Neutrophil (primary cell): ENCODE measurements at regions not wholly inside any gene's neighbourhood (a gene's known extent, or its start where the extent isn't known, plus 50 kb on each side); places are given as distances from the start of the nearest gene placed in this dataset.

ENCODE experiments used
- H3K27ac ChIP-seq: fragments of 200-600 bp; sonication (generic); 2 replicates; pipeline ENCODE4 v1.5.1; 2016; ENCODE audit warnings: mild to moderate bottlenecking, moderate library complexity
- H3K27me3 ChIP-seq: fragments of 200-600 bp; sonication (generic); 2 replicates; pipeline ENCODE4 v1.6.0; 2016; ENCODE audit warnings: mild to moderate bottlenecking
- H3K36me3 ChIP-seq: fragments of 200-600 bp; sonication (generic); 2 replicates; pipeline ENCODE4 v1.5.1; 2017
- H3K4me1 ChIP-seq, 2 experiments: fragments of 200-600 bp in 1 of 2; sonication (generic) in 1 of 2; 1 replicate in 1 of 2; 2 replicates in 1 of 2; pipeline versions ENCODE4 v1.5.1 to v1.6.1; 2013 to 2016; ENCODE audit warnings: low read depth in 1 of 2, low read length in 1 of 2, mild to moderate bottlenecking in 1 of 2, moderate library complexity in 1 of 2; ENCODE audit not compliant: control insufficient read depth in 1 of 2, insufficient read depth in 1 of 2
- H3K4me3 ChIP-seq, 2 experiments: fragments of 200-600 bp in 1 of 2; sonication (generic) in 1 of 2; 1 replicate in 1 of 2; 2 replicates in 1 of 2; pipeline ENCODE4 v1.5.1; 2013 to 2016; ENCODE audit warnings: low read depth in 1 of 2, low read length in 1 of 2, mild to moderate bottlenecking in 1 of 2, moderate library complexity in 1 of 2
- H3K9me3 ChIP-seq: fragments of 200-600 bp; sonication (generic); 2 replicates; pipeline ENCODE4 v1.5.1; 2016
- TF ChIP-seq, protein P1 (sequence below): fragments of 200-600 bp; sonication (generic); IDR thresholded peaks from 2 replicates; pipeline ENCODE4 v1.5.1; 2016; ENCODE audit warnings: antibody characterized with exemption

DNA sequence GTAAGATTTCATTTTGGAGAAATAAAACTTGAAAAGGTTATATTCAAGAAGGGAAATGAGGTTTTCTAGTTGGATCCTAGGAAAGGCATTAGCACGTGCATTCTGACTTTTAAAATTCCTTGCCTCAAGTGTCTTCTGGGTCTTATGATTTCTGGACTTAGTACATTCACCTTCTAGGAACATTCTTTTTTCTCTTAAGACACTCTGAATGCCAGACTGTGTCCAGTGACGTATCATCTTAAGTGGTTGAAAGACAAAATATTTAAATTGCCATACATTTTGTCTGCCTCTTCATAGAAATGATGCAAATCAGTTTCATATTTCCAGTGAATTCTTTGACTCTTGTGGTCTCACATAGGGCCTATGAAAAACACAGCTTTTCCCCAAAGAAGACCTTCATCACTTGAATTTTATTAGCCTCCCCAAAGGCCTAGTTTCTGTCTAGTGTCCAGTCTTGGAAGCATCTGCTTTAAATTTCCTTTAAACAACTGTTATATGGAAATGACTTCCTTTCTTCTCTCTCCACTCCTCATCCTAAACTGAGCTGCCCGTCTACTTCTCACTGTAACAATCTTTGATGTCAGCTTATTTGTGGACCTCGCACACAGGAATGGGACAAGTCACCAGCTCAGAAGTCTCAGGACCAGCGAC, 187.2 kb downstream of the HLX start:
- H3K9me3 ChIP-seq, result no peaks in the 10 kb centered on the region
- H3K36me3 ChIP-seq, result no peaks in the 10 kb centered on the region
- no peaks in the 10 kb centered on the region for H3K27me3 ChIP-seq
- peaks cover 45 to 50% of the 10 kb centered on the region in 2 experiments for H3K4me1 ChIP-seq
- H3K4me3 ChIP-seq, result no peak overlapping the region
- TF ChIP-seq, protein P1, sequence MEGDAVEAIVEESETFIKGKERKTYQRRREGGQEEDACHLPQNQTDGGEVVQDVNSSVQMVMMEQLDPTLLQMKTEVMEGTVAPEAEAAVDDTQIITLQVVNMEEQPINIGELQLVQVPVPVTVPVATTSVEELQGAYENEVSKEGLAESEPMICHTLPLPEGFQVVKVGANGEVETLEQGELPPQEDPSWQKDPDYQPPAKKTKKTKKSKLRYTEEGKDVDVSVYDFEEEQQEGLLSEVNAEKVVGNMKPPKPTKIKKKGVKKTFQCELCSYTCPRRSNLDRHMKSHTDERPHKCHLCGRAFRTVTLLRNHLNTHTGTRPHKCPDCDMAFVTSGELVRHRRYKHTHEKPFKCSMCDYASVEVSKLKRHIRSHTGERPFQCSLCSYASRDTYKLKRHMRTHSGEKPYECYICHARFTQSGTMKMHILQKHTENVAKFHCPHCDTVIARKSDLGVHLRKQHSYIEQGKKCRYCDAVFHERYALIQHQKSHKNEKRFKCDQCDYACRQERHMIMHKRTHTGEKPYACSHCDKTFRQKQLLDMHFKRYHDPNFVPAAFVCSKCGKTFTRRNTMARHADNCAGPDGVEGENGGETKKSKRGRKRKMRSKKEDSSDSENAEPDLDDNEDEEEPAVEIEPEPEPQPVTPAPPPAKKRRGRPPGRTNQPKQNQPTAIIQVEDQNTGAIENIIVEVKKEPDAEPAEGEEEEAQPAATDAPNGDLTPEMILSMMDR, result no peak
- no peak overlapping the region for H3K27ac ChIP-seq

DNA sequence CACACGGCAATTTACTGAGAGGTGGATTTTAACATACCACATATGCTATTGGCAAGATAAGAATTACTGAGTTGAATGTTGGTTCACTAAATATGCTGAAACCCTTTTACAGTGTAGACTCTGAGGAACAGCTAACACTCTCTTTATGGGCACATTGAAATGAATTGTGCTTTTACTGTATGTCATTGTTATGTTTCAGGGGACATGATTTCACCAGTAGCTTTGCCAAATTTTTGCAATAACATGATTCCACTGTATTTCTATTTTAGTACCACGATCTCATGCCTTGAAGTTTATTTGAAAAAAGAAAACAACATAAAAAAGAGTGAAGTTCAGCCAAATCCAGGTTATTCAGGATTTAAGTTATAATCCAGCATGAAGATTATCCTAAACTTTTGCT, 188.5 kb downstream of the HLX start:
- Histone ChIP-seq H3K9me3 (no peaks in the 10 kb centered on the region), H3K4me3 (no peak overlapping the region), H3K4me1 (peaks cover 58 to 63% of the 10 kb centered on the region in 2 experiments), H3K27ac (no peak overlapping the region), H3K27me3 (no peaks in the 10 kb centered on the region), H3K36me3 (no peaks in the 10 kb centered on the region)
- TF ChIP-seq, protein P1, result no peak

DNA sequence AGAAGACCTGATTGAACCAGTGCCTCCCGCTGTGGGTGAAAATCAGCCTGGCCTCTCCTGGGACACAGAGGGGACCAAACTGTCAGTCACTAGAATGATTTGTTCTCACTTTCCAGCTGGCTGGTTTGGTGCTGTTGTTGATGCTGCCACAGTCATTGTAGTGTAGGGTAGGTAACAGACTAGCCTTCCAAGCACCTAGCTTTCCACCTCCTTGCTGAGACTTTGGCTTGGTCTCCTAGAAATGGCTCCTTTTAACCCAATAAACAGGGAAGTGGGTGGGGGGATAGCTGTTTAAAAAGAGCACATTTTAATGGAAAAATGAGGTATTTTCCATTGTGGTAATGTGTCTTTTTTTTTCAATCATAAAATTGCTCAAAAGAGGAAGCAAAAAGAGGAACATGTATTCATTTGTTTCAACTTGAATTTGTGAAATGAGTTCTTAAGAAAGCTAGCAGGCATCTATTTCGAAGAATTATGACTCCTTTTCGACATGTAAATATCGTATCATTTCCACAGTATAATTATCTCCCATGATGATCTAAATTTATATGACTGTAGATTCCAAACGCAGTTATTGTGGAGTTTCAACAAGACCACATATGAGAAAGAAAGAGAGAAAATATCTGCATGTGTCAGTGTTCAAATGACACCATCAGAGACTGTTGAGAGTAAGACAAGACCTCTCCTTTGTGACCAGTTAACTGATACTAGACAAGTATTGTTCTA, 190.1 kb downstream of the HLX start:
- Histone ChIP-seq H3K27me3 (no peaks in the 10 kb centered on the region), H3K4me3 (peak overlapping the region in 1 of 2 experiments; percentile 11), H3K9me3 (no peaks in the 10 kb centered on the region), H3K27ac (peak overlapping the region; percentile 71), H3K36me3 (no peaks in the 10 kb centered on the region), H3K4me1 (peaks cover 73 to 74% of the 10 kb centered on the region in 2 experiments)
- TF ChIP-seq, protein P1, result no peak

DNA sequence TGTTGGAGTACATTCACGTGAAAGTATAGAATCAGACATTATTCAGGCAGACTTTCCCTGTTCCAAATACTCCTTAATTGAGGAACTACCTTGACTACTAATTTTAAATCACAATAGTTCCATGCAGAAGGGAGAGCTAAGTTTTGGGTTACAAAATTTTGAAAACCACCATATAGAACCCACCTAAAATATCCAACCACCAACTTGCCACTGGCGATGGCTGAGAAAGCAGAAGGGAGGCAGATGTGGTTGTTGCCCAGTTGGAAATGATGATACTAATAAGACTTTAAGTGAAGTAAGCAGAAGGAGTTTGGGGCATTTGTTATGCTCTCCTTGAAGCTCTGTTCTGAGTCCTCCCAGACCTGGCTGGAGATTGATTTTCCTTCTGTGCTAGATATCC, 190.7 kb downstream of the HLX start:
- Histone ChIP-seq H3K9me3 (no peaks in the 10 kb centered on the region), H3K27me3 (no peaks in the 10 kb centered on the region), H3K4me3 (peak overlapping the region in 1 of 2 experiments; percentile 11), H3K27ac (peak overlapping the region; percentile 71), H3K4me1 (peaks cover 80 to 81% of the 10 kb centered on the region in 2 experiments), H3K36me3 (no peaks in the 10 kb centered on the region)
- TF ChIP-seq, protein P1, result no peak

DNA sequence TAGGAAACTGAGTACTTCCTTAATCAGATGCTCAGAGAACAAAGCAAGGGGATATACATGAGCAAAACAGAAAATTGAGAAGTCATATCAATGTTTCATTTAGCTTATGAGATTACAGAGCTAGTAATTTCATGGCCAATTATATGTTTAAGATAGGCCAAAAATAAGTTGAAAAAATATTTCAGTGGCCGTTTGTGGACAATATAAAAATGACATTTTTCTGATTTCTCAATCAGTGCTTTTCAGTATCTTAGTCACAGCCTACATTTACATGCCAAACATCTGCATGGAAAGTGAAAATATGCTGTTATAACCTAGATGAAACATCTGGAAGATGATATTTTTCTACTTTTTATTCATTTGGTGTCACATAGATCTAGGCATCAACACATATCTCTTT, 192.5 kb downstream of the HLX start:
- Histone ChIP-seq H3K4me1 (peaks cover 90% of the 10 kb centered on the region in 2 experiments), H3K36me3 (no peaks in the 10 kb centered on the region), H3K27ac (no peak overlapping the region), H3K4me3 (no peak overlapping the region), H3K27me3 (no peaks in the 10 kb centered on the region), H3K9me3 (no peaks in the 10 kb centered on the region)
- TF ChIP-seq, protein P1, result no peak
